Activated T-cell treated with anti-CD3 and anti-CD28 coated beads, Interleukin-2, amount 50 U/mL, for 1 hour (primary cell): ENCODE measurements at regions not wholly inside any gene's neighbourhood (a gene's known extent, or its start where the extent isn't known, plus 50 kb on each side); places are given as distances from the start of the nearest gene placed in this dataset.

Experiments used
- DNase-seq: peaks from one replicate; pipeline ENCODE4 v3.0.0-alpha.2; 2020

GRCh38 chr11:80621871-80622270 is 1181.0 kb upstream of the TENM4 start:
- no peak for DNase-seq

GRCh38 chr11:80620867-80621266 is 1180.0 kb upstream of the TENM4 start:
- no peak for DNase-seq

- no peak for DNase-seq
Measured at GRCh38 chr11:80617156-80617555, 1176.3 kb upstream of the TENM4 start.

- no peak for DNase-seq
Measured at GRCh38 chr11:80616070-80616800, 1175.4 kb upstream of the TENM4 start.

GRCh38 chr11:80613655-80614054 is 1172.8 kb upstream of the TENM4 start:
- DNase-seq: no peak

GRCh38 chr11:80610516-80610915 is 1169.7 kb upstream of the TENM4 start:
- DNase-seq: no peak

- DNase-seq: no peak
Measured at GRCh38 chr11:80603472-80603871, 1162.6 kb upstream of the TENM4 start.

- no peak for DNase-seq
Measured at GRCh38 chr11:80598905-80599304, 1158.1 kb upstream of the TENM4 start.

GRCh38 chr11:80596291-80596810 is 1155.5 kb upstream of the TENM4 start:
- DNase-seq: no peak

- no peak for DNase-seq
Measured at GRCh38 chr11:80595011-80595410, 1154.2 kb upstream of the TENM4 start.

- DNase-seq: no peak
Measured at GRCh38 chr11:80593648-80594374, 1153.0 kb upstream of the TENM4 start.

- DNase-seq: no peak
Measured at GRCh38 chr11:80592546-80592945, 1151.7 kb upstream of the TENM4 start.

- no peak for DNase-seq
Measured at GRCh38 chr11:80587906-80588305, 1147.1 kb upstream of the TENM4 start.

GRCh38 chr11:80586464-80586863 is 1145.6 kb upstream of the TENM4 start:
- no peak for DNase-seq

GRCh38 chr11:80584661-80585060 is 1143.8 kb upstream of the TENM4 start:
- no peak for DNase-seq

GRCh38 chr11:80569832-80570231 is 1129.0 kb upstream of the TENM4 start:
- no peak for DNase-seq

GRCh38 chr11:80565231-80565630 is 1124.4 kb upstream of the TENM4 start:
- DNase-seq: no peak

GRCh38 chr11:80562523-80563125 is 1121.8 kb upstream of the TENM4 start:
- no peak for DNase-seq

- DNase-seq: no peak
Measured at GRCh38 chr11:80559942-80560341, 1119.1 kb upstream of the TENM4 start.

- DNase-seq: no peak
Measured at GRCh38 chr11:80553565-80553964, 1112.7 kb upstream of the TENM4 start.

GRCh38 chr11:80542704-80543103 is 1101.9 kb upstream of the TENM4 start:
- no peak for DNase-seq

- no peak for DNase-seq
Measured at GRCh38 chr11:80538040-80538439, 1097.2 kb upstream of the TENM4 start.

GRCh38 chr11:80533463-80533862 is 1092.6 kb upstream of the TENM4 start:
- no peak for DNase-seq
